NCI-H82 treated with DMSO at 0.1 percent for 48 hours (cell line): ENCODE measurements at regions not wholly inside any gene's neighbourhood (a gene's known extent, or its start where the extent isn't known, plus 50 kb on each side); places are given as distances from the start of the nearest gene placed in this dataset.
A peak's percentile ranks its signal among the peaks of the same experiment; 100 is the strongest.
"Not testable (repeated sequence)": the region's sequence is repeated elsewhere in the genome, so short reads cannot be mapped to it uniquely, and the experiment has no call there.

ENCODE experiments used
- DNase-seq: peaks from one replicate; lab custom pipeline; 2025; ENCODE audit not compliant: unreplicated experiment; lab: John Stamatoyannopoulos, UW

DNA sequence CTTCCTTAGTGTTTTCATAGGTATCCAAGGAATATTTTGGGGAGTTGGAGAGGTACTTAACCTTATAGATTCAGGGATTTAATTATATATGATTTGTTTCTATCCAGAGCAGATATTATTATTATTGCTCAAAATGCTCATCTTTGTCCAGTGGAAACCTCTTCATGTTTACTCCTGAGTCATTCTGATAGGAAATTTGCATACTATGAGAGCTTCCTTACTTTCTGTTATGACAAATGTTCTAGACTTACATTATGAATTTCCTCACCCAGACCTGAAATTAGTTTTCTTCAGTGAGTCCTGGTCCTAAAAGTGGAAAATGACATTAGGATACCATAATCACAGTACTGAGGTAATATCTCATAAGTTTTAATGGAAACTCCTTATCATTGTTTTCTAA, 57.5 kb upstream of the PLPPR5 start:
- no peak for DNase-seq

DNA sequence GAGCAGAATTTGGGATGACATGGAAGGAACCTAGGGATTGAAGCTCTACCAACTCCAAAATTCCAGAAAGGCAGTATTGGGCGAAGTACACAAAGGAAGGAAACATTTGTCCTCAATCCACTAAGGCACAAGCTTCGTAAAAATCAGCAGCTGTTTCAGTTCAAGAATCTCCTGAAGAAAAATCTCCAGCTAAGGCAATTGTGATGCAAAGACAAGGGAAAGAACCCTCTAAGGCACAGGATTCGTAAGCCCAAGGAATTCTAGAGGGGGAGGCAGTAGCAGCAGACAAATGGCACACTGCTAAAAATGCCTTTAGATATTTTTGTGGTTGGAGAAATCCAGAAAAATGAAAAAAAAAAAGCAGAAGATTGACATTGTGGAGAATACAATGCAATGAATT, 64.5 kb upstream of the PLPPR5 start:
- no peak for DNase-seq

DNA sequence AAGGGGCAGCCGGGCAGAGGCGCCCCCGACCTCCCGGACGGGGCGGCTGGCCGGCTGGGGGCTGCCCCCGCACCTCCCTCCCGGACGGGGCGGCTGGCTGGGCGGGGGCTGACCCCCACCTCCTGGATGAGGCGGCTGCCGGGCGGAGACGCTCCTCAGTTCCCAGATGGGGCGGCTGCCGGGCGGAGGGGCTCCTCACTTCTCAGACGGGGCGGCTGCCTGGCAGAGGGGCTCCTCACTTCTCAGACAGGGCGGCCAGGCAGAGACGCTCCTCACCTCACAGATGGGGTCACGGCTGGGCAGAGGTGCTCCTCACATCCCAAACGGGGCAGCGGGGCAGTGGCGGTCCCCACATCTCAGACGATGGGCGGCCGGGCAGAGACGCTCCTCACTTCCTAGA, 73.9 kb upstream of the PLPPR5 start:
- not testable (repeated sequence) for DNase-seq

DNA sequence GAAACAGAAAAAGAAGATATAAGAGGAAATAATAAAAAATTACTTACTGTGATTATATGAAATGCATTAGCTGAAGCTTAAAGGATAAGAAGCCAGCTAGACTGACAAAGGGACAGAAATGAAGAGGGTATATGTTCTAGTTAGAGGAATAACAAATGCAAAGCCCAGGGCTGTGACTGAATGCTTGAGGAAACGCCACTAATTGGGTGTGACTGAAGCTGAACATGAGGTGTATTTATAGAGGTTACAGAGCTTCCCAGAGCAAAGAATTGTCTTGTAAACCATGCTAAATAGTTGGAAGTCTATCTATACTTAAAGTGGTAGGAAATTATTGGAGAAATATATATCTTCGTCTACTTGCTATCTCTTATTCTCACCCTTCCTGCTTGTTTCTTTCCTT, 77.7 kb upstream of the PLPPR5 start:
- DNase-seq, result no peak

DNA sequence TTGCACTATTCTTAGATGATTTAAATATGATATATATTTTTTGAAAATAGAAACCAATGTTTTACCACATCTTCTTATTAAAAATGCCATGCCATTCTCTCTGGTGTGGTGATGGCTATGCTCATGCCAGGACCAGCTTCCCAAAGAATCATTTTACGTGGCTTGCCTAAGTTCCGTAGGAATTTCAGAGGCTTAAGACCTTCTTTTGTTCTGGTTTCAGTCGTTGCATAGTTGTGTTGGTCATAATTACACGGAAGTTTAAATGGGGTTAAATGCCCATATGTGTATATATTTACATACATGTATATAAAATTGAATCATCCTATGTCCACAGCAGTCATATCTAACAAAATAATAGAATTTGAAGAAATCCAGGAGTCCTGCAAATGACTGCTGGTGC, 78.7 kb upstream of the PLPPR5 start:
- no peak for DNase-seq

DNA sequence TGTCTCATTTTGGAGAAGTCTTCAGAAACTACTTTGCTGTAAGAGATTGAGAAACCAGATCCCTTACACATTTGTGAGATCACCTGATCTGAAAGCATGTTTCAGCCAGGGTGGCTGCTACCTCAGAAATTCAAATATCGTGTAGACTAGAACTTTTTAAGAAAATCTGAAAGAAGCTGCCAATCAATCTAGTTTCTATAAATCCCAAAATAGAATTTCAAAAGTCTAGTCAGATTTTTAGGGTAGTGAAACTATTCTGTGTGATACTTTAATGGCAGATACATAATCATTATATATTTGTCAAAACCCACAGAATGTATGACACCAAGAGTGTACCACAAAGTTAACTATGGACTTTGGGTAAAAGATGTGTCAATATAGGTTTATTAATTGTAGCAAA, 79.9 kb upstream of the PLPPR5 start:
- DNase-seq, result no peak

DNA sequence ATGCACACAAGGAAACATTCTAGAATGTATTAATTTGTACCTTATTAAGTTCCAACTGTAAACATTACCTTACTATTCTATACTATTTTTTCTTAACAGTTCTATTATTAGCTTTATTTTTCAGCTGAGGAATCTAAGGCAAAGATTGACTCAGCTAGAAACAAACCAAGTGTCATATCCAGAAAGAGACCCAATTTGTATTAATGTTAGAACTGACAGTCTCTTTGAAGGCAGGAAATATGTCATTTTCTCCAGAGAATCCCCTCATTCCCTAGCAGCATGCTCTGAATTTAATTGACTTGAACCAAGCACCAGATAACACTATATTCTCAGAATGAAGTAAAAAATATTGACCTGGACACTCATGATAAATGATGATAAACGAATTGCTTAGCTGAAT, 81.4 kb upstream of the PLPPR5 start:
- DNase-seq, result no peak

DNA sequence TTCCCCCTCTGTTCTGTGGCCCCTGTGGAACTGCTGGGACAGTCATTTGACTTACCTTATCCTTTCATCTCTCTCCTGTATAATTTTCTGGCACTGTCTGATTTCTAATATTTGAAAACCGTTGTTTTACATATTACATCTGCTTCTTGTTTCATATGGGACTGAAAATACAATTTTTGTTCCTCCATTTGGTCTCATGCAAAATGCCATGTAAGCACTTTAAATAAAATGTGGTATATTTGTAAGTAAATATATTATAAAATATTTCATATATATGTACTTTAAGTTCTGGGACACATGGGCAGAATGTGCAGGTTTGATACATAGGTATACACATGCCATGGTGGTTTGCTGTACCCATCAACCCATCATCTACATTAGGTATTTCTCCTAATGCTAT, 93.9 kb upstream of the PLPPR5 start:
- no peak for DNase-seq

DNA sequence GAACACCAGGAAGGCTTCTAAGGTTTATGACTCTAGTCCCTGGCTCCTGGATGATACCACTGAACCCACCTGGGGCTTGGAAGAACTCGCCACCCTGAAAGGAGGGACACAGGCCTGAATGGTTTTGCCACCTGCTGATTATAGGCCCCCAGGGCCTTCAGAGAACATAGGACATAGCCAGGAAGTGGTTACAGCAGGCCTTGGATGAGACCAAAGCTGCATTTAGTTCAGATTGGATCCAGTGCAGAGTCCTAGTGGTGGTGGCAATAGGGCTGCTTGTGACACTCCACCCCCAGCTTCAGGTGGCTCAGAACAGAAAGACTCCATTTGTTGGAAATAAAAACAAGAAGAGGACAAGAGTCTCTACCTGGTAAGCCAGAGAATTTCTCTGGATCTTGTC, 101.6 kb upstream of the PLPPR5 start:
- no peak for DNase-seq

DNA sequence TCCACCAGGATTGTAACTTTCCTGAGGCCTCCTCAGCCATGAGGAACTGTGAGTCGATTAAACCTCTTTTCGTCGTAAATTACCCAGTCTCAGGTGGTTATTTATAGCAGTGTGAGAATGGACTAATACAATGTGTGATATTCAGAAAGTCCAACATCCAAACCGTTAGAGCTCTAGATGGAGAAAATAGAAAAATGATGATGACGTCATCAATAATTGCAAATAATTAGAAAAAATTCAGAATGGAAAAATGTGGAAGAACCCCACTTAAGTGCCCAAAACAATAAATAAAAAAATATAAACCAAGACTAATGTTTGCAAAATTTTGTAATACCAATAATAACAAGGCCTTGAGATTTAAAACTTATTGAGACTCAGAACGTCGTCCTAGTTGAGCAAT, 103.0 kb upstream of the PLPPR5 start:
- DNase-seq, result no peak

DNA sequence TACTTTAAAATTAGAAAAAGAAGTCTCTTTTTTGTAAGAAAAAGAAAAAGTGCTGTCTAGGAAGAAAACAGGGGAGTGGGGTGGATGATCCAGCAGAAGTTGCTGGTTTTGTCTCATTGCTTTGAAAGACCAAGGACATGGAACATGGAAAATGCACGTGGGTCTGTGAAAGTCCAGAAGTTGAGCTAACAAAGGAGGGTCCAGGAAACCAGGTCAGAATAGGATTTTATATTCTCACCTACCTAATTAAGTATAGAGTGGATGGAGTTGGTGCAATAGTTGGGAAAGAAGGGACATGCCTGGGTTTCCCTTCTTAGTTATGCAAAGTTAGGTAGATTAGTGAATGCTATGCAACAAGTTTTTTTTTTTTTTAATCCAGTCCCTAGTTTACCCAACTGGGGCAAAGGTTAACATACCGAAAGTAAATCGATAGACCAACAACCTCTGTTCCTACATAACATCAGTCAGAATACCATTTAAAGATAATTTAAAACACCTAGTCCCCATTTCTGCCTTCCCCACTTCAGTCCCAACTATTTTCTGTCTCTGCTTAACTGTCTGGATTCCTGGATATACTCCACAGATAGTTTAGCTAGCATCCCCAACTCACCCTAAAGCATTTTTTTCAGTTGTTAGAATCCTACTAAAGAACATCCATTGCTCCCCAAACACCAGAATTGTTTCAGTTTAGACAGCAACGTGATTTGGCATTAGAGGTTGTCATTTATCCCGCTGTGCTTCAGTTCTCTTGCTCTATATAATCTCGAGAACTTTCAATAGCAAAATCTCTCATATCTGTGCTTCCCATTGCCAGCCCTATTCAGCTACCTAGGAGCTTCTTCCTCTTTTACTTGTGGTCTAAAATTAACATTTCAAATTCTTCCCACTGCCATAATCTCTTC, 105.7 kb upstream of the PLPPR5 start:
- DNase-seq, result no peak

DNA sequence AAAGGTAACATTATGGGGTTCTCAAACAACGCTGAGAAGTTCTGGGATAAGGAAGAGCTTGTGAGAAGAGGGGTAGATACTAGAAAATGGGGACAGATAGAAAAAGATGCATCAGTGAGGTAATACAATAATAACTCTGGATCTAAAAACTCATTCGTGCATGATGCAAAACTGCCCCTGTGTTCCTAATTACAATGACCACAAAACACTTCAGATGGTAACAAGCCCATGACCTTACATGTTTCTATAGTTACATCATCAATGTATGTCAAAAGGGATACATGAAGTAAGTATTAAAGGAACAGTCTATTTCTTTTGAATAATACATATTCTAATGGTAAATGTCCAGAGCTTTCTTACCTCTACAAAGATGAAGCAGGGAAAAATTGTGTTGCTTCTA, 110.6 kb upstream of the PLPPR5 start:
- DNase-seq, result no peak

DNA sequence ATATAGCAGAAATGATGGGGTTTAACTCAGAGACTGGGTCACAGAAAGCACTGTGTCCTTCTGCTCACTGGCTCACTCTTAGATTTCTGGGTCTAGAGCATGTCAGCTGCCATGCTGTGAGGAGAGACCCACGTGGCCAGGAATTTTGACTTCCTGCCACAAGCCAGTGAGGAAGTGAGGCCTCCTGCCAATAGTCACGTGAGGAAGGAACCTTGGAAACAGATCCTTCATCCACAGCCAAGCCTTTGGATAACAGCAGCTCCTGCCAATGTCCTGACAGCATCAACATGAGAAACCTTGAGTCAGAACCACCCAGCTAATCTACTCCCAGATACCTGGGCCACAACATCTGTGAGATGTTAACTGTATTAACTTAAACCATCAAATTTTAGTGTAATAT, 114.5 kb upstream of the PLPPR5 start:
- no peak for DNase-seq

DNA sequence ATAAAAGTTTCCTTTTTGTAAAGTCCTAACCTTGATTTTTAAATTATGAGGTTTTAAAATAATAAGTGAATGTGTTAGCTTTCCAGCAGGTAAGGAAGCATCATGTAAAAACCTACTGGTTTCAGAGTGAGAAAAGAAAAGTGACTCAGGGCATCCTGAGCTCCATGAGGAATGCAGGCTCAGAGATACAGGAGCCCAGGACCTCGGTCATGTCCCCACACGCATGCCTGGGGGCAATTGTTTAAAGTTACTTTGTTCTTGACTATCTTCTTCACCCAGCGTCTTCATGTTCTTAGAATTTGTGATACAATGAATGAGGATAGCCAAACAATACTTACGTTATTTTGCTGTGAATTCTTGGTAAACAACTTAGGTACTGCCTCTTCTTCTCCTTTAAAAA, 117.4 kb upstream of the PLPPR5 start:
- no peak for DNase-seq

DNA sequence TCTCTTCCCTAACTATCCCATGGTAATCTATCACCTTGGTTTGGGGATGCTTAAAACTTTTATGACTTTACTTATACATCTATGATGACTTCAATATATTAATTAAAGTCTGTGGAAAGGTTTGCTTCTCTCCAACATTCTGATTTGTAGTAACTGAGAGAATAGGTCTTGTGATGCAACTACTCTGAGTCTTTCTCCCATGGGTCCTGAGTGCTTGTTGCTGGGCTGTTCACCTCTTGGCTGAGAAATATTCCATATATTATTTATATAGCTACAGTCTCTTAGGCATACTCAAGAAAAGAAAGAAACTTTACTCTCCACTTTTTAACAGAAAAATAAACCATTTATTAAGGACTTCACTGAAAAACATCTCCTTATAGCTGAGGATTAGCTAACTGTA, 119.3 kb upstream of the PLPPR5 start:
- DNase-seq, result no peak

DNA sequence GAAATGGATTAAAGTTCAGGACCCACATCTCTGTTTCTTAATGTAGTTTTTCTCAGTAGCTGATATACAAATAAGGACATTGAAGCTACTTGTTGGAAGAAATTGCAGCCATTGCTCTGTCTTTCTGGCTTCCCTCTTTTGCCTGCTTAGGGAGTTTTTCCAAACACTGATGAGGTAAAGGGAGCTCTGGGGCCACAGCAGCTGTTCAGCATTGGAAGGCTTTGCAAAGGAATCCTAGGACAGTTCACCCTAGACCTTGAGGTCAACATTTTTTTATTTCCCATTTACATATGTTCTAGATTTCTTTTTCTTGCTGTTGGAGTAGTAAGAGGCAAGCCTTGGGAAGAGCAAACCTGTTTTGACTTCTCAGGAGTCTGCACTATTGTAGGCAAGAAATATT, 126.9 kb upstream of the PLPPR5 start:
- DNase-seq, result peak; percentile 23

DNA sequence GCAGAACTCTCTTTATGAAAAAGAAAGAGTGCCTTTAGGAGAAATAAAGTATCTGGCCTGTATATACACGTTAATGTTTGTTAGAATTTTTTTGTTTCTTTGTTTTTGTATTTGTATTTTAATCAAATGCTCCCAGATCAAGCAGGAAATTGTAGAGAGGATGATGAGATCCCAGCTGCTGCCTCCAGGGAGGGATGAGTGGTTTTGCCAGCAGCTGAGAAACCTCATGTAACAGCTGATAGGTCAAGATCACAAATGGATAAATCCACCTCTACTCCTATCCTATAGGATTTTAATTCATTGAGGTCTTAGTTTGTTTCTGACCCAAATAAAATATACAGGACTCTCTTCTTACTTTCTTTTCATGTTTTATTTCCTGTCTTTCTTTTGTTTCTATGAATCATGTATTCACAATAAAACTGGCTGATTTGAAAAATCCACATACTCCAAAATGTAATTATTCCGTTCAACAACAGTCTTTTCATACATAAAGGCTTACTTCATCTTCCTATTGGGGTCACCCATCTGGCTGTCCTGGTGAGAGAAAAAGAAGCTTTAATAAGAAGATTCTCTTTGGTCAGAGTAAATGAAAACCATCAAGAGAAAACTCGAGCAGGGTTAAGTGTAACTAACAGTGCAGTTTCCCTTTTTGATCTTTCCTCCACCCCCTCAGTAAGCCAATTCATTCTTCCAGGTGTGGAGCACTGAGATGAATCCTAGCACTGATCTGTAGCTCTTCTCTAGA, 129.3 kb upstream of the PLPPR5 start:
- DNase-seq, result no peak

DNA sequence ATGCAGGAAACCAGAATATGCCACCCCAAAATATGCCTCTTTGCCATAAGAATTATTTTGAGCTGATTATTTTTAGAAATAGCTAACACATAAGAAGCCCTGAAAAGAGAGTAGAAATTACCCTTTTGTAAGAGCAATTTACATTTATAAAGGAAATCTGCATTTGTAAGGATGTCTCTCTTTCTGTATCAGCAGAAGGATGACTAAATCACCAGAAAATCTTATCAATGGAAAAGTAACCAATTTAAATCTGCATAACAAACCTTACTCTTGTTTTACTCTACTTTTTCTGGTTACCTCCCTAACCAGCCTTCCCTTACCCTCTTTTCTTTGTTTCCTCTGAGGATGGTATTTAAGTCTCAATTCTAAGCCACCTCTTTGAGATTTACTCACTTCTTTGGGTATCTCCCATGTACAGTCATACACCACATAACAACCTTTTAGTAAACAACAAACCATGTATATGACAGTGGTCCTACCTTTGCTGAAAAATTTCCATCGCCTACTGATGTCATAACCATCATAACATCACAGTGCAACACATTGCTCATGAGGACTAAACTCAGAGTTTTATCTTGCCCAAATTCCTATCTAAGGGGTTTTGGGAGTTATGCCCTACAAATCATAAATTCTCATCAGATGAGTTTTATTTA, 126.6 kb upstream of the PLPPR4 start:
- DNase-seq, result no peak

DNA sequence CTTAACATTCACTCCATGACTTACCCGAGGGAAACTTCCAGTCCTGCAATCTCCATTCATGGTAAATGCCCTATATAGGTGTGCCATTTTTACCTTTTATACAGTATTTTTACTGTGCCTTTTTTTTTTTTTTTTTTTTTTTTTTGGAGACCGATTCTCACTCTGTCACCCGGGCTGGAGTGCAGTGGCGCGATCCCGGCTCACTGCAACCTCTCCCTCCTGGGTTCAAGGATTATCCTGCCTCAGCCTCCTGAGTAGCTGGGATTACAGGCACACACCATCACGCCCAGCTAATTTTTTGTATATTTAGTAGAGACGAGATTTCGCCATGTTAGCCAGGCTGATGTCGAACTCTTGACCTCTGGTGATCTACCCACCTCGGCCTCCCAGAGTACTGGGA, 124.4 kb upstream of the PLPPR4 start:
- no peak for DNase-seq

DNA sequence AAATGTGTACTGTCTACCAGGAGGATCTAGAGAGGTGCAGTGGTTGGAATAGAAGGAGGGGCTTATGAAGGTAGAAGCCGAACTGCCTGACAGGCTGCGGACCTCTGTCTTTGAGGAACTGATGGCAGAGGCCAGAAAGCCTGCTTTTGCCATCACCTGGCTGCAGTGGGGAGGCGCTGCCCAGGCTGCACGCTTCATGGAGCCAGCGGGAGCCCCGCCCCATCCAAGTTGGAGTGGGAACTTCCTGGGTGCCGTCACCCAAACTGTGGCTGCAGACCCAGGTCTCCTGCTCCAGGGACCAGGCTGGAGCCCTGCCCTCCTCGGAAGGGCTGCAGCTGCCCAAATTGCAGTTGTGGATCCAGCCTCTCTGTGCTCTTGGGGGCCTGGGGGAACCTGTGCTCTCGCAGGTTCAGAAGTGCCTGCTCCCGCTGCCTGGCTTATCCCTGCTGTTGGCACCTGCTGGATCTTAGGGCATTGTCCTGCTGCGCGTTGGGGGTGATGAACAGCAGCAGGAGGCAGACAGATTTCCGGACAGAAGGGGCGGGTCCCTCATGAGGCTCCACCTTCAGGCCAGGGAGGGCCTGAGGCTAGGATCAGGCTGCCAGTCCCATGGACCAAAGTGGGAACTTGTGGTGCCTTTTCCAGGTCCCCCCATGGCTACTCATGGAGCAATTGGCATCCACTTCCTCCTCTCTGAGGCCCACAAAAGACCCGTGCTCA, 118.0 kb upstream of the PLPPR4 start:
- DNase-seq, result no peak

DNA sequence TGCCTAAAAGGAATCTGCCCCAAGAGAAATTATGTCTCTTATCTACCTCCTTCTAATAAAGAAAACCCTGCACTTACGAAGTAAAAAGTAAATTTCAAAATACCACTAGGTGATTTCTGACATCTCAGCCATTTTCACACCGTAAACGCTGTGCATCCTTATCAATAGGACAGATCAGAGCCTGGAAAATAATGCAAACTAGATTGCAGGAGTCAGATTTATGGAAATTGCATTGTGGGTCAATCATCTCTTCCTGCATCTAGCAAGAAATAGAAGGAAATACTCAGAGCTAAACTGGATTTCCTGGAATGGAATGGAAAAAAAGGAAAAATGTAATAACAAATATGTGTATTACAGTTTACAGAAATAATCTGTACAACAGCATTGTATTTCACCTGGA, 114.3 kb upstream of the PLPPR4 start:
- DNase-seq, result no peak
